Urinary bladder (tissue), 3 donors: ENCODE measurements at regions not wholly inside any gene's neighbourhood (a gene's known extent, or its start where the extent isn't known, plus 50 kb on each side); places are given as distances from the start of the nearest gene placed in this dataset.

ENCODE experiments used
- DNase-seq: peaks from one replicate; pipeline ENCODE4 v3.0.0-alpha.2; 2015; ENCODE audit errors: extremely low spot score
- H3K27ac ChIP-seq: one replicate; pipeline ENCODE4 v1.5.1; 2013; ENCODE audit warnings: low read depth, mild to moderate bottlenecking, moderate library complexity
- H3K36me3 ChIP-seq: one replicate; pipeline ENCODE4 v1.6.1; 2013; ENCODE audit warnings: mild to moderate bottlenecking, moderate library complexity; ENCODE audit not compliant: insufficient read depth
- H3K4me1 ChIP-seq: one replicate; pipeline ENCODE4 v1.6.1; 2013; ENCODE audit warnings: mild to moderate bottlenecking, moderate library complexity; ENCODE audit not compliant: insufficient read depth
- H3K4me3 ChIP-seq: one replicate; pipeline ENCODE4 v1.5.1; 2013; ENCODE audit warnings: low read depth, low read length
- WGBS: extraction: QIAGEN DNeasy Blood & Tissue Kit; methylation state at CpG from one replicate; pipeline ENCODE4 v1.1.7; 2013; 5-methylcytosine and 5-hydroxymethylcytosine counted together
- donor health status: healthy with polysubstance abuse.
- donor health status: healthy.

DNA sequence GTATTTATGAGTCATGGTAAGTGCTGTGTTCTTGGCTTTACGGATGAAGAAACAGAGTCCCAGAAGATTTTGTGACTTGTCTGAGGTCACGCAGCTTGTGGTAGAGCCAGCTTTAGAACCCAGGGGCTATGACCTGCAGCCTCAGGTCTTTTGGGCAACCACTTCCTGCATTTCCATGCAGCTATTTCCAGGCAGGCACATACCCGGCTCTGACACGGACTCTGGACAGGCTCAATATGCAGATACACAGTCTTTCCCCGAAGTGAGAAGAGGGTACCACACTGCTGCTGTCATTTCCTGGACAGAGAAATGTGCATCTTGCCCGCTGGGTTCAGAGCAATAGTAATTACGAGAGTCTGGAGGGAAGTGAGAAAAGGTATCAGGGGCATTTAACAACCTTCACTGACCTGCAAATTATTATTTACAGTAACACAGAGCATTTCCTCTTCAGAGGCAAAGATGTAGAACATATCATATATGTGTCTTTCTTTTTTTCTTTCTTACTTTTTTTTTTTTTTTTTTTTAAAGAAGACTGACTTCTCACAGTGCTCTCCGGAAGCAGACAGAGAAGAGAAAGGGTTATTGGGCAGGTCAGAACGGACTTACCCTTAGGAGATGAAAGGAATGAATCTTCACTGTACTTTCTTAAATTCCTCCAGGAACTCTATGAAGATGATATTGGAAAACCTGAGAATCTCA, 185.1 kb downstream of the CLIC5 start:
- Histone ChIP-seq H3K4me1 (peaks cover 2% of the 10 kb centered on the region), H3K36me3 (no peaks in the 10 kb centered on the region), H3K27ac (no peak overlapping the region), H3K4me3 (no peak overlapping the region)
- DNase-seq = no peak
- 44% methylated on average over 9 of the region's 9 CpGs for WGBS

DNA sequence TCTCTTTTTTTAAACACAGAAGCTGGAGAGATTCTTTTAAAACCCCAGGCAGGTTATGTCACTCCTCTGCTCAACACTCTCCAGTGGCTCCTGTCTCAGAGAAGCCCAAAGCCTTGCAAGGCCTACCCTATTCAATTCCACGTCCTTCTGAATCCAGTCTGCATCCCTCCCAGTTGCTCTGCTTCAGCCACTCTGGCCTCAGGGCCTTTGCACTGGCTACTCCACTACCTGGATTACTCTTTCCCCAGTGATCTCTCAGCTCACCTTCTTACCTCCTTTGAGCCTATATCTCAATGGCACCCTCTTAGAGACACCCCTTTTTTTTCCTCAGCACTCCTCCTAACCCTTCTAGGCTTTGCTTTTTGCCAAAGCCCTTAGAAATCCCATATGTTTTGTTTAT, 185.8 kb downstream of the CLIC5 start:
- 96% methylated on average over 1 of the region's 1 CpG for WGBS
- Histone ChIP-seq H3K27ac (no peak overlapping the region), H3K4me1 (peaks cover 2% of the 10 kb centered on the region)

DNA sequence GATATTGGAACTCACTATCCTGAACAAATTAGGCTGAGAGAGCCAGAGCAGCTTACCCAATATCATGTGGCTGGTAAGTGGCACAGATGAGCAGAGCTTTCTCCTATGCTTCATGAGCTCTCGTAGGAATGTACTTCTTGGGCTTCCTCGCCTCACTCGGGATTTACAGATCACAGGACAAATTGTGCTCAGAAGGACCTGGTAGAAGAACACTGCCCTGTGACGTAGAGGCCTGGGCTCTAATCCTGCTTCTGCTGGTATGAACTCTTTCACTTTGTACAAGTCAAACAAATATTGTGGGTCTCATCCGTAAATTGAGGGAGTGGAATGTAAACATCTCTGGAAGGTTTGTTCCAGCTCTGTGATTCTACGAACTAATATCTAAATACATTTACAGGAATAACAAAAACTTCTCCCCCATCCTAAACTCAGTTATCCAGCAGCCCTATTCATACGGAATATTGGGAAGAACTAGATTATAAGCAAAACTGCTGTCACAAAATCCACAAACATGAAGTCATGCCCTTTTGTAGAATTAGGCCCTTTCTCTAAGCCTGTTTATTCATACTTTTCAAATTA, 187.6 kb downstream of the CLIC5 start:
- no peak overlapping the region for H3K4me3 ChIP-seq
- 58% methylated on average over 7 of the region's 7 CpGs for WGBS
- H3K4me1 ChIP-seq = peaks cover 2% of the 10 kb centered on the region
- no peaks in the 10 kb centered on the region for H3K36me3 ChIP-seq
- H3K27ac ChIP-seq = no peak overlapping the region
- DNase-seq = no peak

More for the DNA sequence above, 185.8 kb downstream of the CLIC5 start:
- Histone ChIP-seq H3K36me3 (no peaks in the 10 kb centered on the region), H3K4me3 (no peak overlapping the region)
- DNase-seq = no peak

DNA sequence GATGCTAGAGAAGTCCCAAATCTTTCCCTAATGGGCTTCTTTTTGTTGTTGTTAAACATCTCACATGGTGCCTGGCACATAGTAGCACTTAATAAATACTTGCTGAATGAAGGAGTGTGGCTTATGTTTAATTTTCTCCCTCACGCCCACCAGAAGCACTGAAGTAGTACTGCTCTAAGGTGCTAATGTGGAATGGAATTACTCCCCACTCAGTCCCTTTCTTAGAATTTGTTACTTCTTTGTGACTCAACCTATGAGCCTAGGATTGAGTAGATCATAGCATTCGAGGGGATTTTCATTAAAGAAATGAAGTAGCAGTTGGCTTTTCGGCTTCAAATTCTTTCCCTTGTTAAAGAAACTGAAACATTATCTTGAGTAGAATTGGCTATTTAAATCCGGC, 192.8 kb downstream of the CLIC5 start:
- WGBS = 84% methylated on average over 4 of the region's 4 CpGs
- H3K36me3 ChIP-seq = no peaks in the 10 kb centered on the region

DNA sequence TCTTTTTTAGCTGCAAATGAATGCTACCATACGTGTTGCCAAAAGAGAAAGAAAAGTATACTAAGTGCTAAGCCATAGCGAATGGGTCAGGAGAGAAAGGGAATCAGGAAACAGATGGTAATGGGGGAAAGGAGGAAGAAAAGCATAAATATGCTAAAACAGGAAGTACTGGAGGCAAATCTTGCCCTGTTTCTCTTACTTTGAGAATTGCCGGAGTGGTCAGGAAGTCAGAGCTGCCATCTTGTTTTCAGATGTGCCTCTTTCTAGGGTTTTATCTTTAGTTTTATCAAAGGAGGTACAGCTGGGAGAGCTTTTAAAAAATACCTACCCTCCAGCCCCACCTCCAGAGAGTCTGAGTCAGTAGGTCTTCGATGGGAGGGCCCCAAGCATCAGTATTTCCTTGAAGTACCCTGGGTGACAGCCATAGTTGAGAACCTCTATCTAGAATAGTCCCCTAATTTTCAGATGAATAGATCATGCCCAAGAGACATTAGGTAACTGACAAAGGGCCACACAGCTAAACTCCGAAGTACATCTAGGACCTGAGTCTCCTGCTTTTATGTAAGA, 193.3 kb downstream of the CLIC5 start:
- 76% methylated on average over 5 of the region's 5 CpGs for whole genome bisulfite sequencing
- no peak overlapping the region for H3K4me3 ChIP-seq
- DNase-seq = no peak
- H3K27ac ChIP-seq = no peak overlapping the region
- H3K36me3 ChIP-seq = no peaks in the 10 kb centered on the region
- peaks cover 2% of the 10 kb centered on the region for H3K4me1 ChIP-seq

More for the DNA sequence above, 192.8 kb downstream of the CLIC5 start:
- no peak overlapping the region for H3K4me3 ChIP-seq
- no peak overlapping the region for H3K27ac ChIP-seq
- DNase-seq = no peak
- peaks cover 2% of the 10 kb centered on the region for H3K4me1 ChIP-seq

DNA sequence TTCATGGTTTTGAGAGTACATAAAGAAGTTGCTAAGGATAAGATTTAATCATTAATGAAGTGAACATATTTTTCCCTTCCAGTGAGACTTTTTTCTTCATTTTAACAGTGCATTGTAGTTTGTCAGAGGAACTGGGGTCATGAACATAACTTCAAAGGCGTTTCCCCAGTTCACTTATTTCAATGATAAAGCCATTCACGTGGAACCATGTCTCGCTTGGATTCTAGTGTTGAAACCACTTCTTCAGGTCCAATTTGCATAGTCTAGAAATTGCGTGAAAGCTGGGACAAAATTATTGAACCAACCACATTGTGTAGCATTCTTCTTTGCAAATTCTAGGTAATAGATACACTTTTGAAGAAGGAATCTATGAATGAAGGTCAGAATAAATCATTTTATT, 197.0 kb downstream of the CLIC5 start:
- peaks cover 2% of the 10 kb centered on the region for H3K4me1 ChIP-seq
- H3K36me3 ChIP-seq = no peaks in the 10 kb centered on the region
- H3K4me3 ChIP-seq = no peak overlapping the region
- WGBS = 92% methylated on average over 4 of the region's 4 CpGs
- no peak for DNase-seq
- H3K27ac ChIP-seq = no peak overlapping the region

DNA sequence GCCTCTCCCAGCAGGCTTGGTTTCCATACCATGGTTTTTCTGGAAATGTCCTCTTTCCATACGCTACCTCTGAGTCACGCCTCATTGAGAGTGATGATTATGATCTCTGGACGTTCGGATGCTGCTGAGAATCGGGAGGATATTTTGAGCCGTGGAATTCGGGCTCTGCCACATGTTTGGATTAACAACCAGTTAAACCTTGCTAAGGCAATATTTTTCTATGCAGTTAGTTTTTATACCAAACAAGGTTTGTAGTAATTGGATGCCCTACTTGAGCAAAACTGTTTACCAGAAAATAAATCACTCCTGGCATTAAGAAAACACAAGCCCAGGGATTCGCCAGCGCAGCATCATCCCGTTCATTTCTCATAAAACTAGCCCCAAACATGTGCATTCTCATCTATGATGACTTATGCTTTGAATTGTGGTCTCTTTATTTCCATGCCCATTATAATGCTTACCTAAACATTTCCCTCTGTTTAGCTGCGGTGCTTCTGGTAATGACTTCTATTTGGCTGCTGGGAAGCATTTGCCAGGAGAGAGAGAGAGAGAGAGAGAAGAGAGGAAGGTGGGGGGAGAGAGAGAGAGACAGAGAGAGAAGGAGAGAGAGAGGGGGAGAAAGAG, 198.9 kb downstream of the CLIC5 start:
- Histone ChIP-seq H3K4me1 (peaks cover 2% of the 10 kb centered on the region), H3K36me3 (no peaks in the 10 kb centered on the region), H3K27ac (no peak overlapping the region), H3K4me3 (no peak overlapping the region)
- 38% methylated on average over 11 of the region's 11 CpGs for WGBS
- no peak for DNase-seq

DNA sequence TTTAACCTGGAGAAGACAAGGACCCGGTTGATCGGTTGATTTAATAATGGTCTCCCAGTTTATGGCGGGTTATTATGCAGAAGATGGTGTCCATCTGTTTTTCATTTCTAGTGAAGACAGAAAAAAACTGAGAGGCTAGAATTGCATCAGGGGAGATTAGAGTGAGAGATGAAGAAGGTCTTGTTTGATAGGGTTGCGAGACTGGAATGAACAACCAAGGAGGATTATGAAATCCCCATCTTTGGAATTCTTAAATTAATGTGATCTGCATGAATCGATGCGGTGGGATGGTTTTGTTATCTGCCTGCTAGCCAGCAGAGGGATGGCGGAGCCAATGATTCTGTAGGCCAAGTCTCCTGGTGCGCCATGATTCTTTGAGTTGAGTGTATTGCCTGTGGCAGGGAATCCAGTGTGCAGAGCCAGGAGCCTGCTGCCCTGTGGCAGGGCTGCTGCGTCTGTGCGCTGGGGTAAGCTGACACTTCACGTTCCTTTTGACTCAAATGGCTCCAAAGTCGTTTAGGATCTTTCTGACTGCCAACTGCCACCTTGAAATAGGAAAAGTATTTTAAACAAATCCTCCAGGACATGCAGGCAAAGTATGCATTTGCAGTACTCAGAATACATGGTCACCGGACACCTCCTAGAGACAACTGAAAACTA, 200.1 kb downstream of the CLIC5 start:
- no peak for DNase-seq
- 73% methylated on average over 13 of the region's 13 CpGs for WGBS

DNA sequence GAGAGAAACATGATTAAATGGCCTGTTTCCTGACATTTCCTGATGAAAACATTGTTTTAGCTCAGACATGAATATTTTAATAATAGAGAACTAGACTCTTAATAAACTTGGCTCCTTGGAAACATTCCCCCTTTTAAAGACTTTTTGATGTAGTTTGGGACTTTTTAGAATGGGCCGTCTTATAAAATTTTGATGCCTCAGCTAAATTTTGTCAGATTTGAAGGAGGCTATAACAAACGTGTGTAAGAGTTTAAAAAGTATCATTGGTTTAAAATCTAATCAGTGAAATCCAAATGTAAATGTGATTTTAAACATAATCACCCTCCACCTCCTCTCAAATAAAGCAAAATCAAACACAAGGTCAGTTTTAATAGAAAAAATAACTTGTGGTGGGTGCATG, 200.9 kb downstream of the CLIC5 start:
- 76% methylated on average over 2 of the region's 2 CpGs for WGBS
- Histone ChIP-seq H3K4me1 (peaks cover 2% of the 10 kb centered on the region), H3K4me3 (no peak overlapping the region), H3K27ac (no peak overlapping the region), H3K36me3 (no peaks in the 10 kb centered on the region)
- no peak for DNase-seq

More for the DNA sequence above, 200.1 kb downstream of the CLIC5 start:
- peaks cover 2% of the 10 kb centered on the region for H3K4me1 ChIP-seq
- H3K36me3 ChIP-seq = no peaks in the 10 kb centered on the region
- H3K4me3 ChIP-seq = no peak overlapping the region
- no peak overlapping the region for H3K27ac ChIP-seq

DNA sequence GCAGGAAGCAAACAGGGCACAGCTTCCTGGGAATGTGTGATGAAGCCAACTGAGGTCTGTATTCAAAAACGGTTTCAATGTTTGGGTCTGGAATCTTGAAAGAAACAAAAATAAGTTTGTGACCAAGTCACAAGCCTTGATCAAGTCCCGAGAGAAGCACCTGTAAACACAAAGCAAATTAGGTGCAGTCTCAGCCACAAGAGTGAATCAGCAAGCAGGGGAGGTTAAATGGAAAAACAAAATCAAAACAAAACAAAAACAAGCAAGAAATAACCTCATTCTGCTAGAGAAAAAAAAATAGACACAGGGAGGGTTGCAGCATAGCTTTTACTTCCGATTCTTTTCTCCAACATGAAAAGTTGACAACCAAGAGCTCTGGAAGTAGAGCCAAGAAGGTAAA, 201.7 kb downstream of the CLIC5 start:
- Histone ChIP-seq H3K27ac (no peak overlapping the region), H3K36me3 (no peaks in the 10 kb centered on the region), H3K4me3 (no peak overlapping the region), H3K4me1 (peaks cover 2% of the 10 kb centered on the region)
- 77% methylated on average over 3 of the region's 3 CpGs for WGBS
- DNase-seq = no peak

DNA sequence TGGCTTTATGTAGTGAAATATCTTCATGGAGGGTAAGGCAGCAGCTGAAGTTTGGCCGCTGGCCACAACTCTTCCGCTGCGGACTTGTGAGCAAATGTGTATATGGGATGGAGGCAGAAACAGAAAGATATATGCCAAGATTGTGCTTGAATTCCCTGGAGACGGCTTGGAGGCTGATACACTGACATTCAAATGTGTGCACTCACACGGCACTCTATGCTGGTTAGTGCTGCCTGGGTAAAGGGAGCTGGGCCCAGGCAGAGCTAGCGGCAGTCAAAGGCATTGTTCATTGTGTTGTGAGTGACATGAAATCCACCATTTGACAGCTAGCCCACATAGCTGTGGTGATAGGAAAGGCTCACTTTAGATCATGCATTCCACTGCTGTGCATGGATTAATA, 202.7 kb downstream of the CLIC5 start:
- no peak for DNase-seq
- Histone ChIP-seq H3K27ac (no peak overlapping the region), H3K4me3 (no peak overlapping the region), H3K36me3 (no peaks in the 10 kb centered on the region), H3K4me1 (peaks cover under 1% of the 10 kb centered on the region)
- WGBS = 45% methylated on average over 6 of the region's 6 CpGs

DNA sequence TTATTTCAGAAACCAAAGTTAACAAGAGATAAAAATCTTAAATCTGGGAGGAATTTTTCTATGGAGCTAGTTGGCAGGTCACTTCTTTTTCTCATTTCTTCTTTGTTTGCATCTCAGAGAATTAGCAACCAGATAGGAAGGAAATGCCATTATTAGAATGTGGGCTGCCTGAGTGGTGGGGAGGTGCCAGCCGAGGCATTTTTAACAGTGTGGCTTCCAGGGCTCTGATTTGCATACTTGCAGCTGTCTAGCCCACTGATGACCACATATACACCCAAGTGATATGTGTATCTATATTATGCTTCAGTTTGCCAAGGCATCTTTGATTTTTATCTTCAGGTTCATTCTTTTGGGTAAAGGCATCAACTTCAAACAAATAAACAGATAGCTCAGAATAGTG, 206.7 kb downstream of the CLIC5 start:
- no peak overlapping the region for H3K4me3 ChIP-seq
- DNase-seq = no peak
- no peaks in the 10 kb centered on the region for H3K4me1 ChIP-seq
- H3K27ac ChIP-seq = no peak overlapping the region
- WGBS = 14% methylated on average over 1 of the region's 1 CpG
- H3K36me3 ChIP-seq = no peaks in the 10 kb centered on the region

DNA sequence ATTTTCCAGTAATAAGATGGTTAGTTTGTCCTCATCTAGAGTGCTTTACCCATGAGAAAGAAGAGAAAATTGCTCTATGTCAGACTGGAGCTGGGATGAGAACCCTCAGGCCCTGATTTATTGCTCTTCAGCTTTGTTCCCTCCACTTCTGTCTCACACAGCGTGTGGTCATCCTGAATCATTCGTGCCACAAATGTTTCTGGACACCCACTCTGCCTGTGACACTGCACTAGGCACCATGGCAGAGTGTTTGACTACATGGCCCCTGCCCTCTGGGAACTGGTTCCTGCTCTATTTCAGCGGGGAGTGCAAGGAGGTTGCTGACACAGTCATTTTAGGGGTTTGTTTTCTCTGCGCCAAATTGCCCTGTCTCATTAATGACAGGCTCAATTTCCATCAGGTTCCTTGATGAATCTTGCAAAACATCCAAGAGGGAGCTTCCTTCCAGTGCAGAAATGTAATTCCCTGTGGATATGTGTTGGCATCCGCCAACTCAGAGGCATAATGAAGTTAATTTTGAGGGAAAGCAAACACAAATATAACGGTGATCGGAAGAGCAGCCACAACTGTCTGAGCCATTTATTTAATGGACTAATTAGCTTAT, 207.5 kb downstream of the CLIC5 start:
- H3K36me3 ChIP-seq = no peaks in the 10 kb centered on the region
- WGBS = 69% methylated on average over 7 of the region's 7 CpGs
- no peak overlapping the region for H3K27ac ChIP-seq
- no peak overlapping the region for H3K4me3 ChIP-seq
- no peak for DNase-seq
- no peaks in the 10 kb centered on the region for H3K4me1 ChIP-seq
